Activated CD4-positive, alpha-beta memory T cell treated with anti-CD3 and anti-CD28 coated beads, Interleukin-2, amount 10 ng/mL, durations not matched to agents 7 days and 5 days (primary cell): ENCODE measurements at regions not wholly inside any gene's neighbourhood (a gene's known extent, or its start where the extent isn't known, plus 50 kb on each side); places are given as distances from the start of the nearest gene placed in this dataset.

Experiments
- CTCF ChIA-PET: fragments of 350-600 bp; sonication (Branson Sonifier 250); formaldehyde crosslinking; loops from one replicate; lab custom pipeline; 2021; ENCODE audit warnings: antibody characterized with exemption, inconsistent platforms; lab: Charles Lee
- POLR2A ChIA-PET: fragments of 350-600 bp; sonication (Branson Sonifier 250); formaldehyde crosslinking; loops from one replicate; lab custom pipeline; 2021; ENCODE audit warnings: antibody characterized with exemption; lab: Charles Lee
- DNase-seq: peaks from one replicate; pipeline ENCODE4 v3.0.0-alpha.2; 2020
- H3K27ac Mint-ChIP-seq: one replicate; pipeline ENCODE4 v1.8.0; 2021; ENCODE audit warnings: mild to moderate bottlenecking, mixed read lengths
- H3K27me3 Mint-ChIP-seq: one replicate; pipeline ENCODE4 v1.8.0; 2021; ENCODE audit warnings: mixed read lengths
- H3K36me3 Mint-ChIP-seq: one replicate; pipeline ENCODE4 v1.8.0; 2021; ENCODE audit warnings: low read depth, mixed read lengths
- H3K4me1 Mint-ChIP-seq: one replicate; pipeline ENCODE4 v1.8.0; 2021; ENCODE audit warnings: mixed read lengths
- H3K4me3 Mint-ChIP-seq: one replicate; pipeline ENCODE4 v1.8.0; 2021; ENCODE audit warnings: mild to moderate bottlenecking, mixed read lengths
- H3K9me3 Mint-ChIP-seq: one replicate; pipeline ENCODE4 v1.8.0; 2021; ENCODE audit warnings: mixed read lengths

DNA sequence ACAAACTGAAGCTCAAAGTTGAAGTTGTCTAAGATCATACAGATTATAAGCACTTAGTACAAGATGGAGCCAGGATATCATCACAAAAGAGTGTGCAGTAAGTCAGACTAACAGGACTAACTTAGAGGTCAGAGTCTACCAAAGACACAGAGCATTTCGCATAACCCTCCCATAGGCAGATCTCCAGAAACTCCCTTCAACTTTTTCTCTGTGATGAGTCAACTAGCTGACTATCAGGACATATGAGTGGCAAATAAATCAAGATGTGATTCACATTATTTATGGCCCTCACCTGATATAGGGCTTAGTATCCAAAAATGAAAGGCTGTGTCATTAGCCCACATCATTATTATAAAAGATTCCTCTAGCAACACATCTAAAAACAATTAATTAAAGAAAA, 484.6 kb downstream of the GALC start:
- Mint-ChIP-seq H3K36me3 (no peaks in the 10 kb centered on the region), H3K27me3 (no peaks in the 10 kb centered on the region), H3K27ac (no peak overlapping the region), H3K9me3 (peaks cover under 1% of the 10 kb centered on the region), H3K4me3 (no peak overlapping the region), H3K4me1 (no peaks in the 10 kb centered on the region)
- ChIA-PET POLR2A (no interaction called here), CTCF (no interaction called here)
- DNase-seq, result no peak

- Mint-ChIP-seq H3K27ac (no peak overlapping the region), H3K4me3 (no peak overlapping the region), H3K9me3 (peaks cover 4% of the 10 kb centered on the region), H3K36me3 (no peaks in the 10 kb centered on the region), H3K27me3 (no peaks in the 10 kb centered on the region), H3K4me1 (no peaks in the 10 kb centered on the region)
- POLR2A ChIA-PET, result no interaction called here
- DNase-seq, result no peak
- CTCF ChIA-PET, result no interaction called here
Observed at GRCh38 chr14:87503711-87504110, 489.3 kb downstream of the GALC start.

DNA sequence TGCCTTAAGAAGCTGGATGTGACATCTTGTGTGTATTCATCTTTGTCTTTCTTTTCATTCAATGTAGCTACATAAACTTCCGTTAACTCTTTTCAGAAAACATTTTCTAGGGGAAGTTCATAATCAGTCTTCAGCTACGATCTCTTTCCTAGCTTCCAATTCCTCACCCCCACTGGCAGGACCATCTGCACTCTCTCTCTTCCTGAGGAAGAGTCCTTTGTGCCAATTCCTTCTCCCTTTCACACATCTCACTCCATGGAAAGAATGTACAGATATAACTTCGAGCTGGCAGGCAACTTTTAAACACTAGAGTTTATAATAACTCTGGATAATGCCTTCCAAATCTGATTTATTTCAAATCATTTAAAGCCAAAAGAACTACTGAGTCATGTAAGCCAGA, 495.7 kb downstream of the GALC start:
- ChIA-PET POLR2A (no interaction called here), CTCF (no interaction called here)
- Mint-ChIP-seq H3K27ac (no peak overlapping the region), H3K4me1 (no peaks in the 10 kb centered on the region), H3K9me3 (peaks cover 4% of the 10 kb centered on the region), H3K36me3 (no peaks in the 10 kb centered on the region), H3K27me3 (no peaks in the 10 kb centered on the region), H3K4me3 (no peak overlapping the region)
- no peak for DNase-seq

DNA sequence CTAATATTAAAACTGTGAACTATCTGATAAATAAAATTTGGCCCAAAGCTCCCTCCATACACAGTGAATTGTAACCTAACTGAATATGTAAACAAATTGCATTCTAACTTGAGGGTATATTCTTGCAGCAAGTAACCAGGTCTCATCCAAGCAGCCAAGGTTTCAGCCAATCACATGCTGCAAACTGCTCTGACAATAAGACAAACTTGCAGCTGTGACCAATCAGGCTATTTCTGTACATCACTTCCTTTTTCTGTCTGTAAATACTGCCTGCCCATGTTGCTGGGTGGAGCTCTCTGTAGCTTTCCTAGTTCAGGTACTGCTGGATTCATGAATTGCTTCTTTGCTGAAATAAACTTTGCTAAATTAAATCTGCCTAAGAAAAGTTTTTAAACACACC, 499.0 kb downstream of the GALC start:
- no peak overlapping the region for H3K27ac Mint-ChIP-seq
- H3K36me3 Mint-ChIP-seq, result no peaks in the 10 kb centered on the region
- ChIA-PET CTCF (no interaction called here), POLR2A (no interaction called here)
- no peaks in the 10 kb centered on the region for H3K4me1 Mint-ChIP-seq
- DNase-seq, result no peak
- no peak overlapping the region for H3K4me3 Mint-ChIP-seq
- H3K9me3 Mint-ChIP-seq, result no peaks in the 10 kb centered on the region
- H3K27me3 Mint-ChIP-seq, result no peaks in the 10 kb centered on the region

- Mint-ChIP-seq H3K9me3 (peaks cover under 1% of the 10 kb centered on the region), H3K36me3 (no peaks in the 10 kb centered on the region), H3K4me1 (no peaks in the 10 kb centered on the region), H3K27ac (no peak overlapping the region), H3K27me3 (no peaks in the 10 kb centered on the region), H3K4me3 (no peak overlapping the region)
- POLR2A ChIA-PET, result no interaction called here
- no peak for DNase-seq
- CTCF ChIA-PET, result no interaction called here
Observed at GRCh38 chr14:87492561-87492960, 500.4 kb downstream of the GALC start.

DNA sequence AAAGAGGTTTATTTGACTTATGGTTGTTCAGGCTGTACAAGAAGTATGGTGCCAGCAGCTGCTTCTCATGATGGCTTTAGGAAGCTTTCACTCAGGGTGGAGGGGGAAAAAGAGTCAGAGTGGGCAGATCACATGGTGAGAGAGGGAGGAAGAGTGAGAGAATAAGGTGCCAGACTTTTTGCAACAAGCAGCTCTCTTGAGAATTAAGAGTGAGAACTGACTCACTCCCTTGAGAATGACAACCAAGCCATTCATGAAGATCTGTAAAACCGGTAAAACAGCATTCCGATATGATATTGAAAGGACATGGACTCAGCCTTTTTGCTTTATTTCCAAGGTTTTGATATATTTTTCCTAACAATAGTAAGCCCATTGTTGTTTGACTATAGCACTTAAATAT, 501.2 kb downstream of the GALC start:
- no peak for DNase-seq
- peaks cover 3% of the 10 kb centered on the region for H3K9me3 Mint-ChIP-seq
- no peaks in the 10 kb centered on the region for H3K36me3 Mint-ChIP-seq
- ChIA-PET POLR2A (no interaction called here), CTCF (no interaction called here)
- no peaks in the 10 kb centered on the region for H3K4me1 Mint-ChIP-seq
- no peaks in the 10 kb centered on the region for H3K27me3 Mint-ChIP-seq
- H3K27ac Mint-ChIP-seq, result no peak overlapping the region
- no peak overlapping the region for H3K4me3 Mint-ChIP-seq

GRCh38 chr14:87489196-87489819, 503.7 kb downstream of the GALC start:
- CTCF ChIA-PET, result no interaction called here
- POLR2A ChIA-PET, result no interaction called here
- Mint-ChIP-seq H3K9me3 (peaks cover 13% of the 10 kb centered on the region), H3K27me3 (no peaks in the 10 kb centered on the region), H3K4me3 (no peak overlapping the region), H3K27ac (no peak overlapping the region), H3K36me3 (no peaks in the 10 kb centered on the region), H3K4me1 (no peaks in the 10 kb centered on the region)
- no peak for DNase-seq

DNA sequence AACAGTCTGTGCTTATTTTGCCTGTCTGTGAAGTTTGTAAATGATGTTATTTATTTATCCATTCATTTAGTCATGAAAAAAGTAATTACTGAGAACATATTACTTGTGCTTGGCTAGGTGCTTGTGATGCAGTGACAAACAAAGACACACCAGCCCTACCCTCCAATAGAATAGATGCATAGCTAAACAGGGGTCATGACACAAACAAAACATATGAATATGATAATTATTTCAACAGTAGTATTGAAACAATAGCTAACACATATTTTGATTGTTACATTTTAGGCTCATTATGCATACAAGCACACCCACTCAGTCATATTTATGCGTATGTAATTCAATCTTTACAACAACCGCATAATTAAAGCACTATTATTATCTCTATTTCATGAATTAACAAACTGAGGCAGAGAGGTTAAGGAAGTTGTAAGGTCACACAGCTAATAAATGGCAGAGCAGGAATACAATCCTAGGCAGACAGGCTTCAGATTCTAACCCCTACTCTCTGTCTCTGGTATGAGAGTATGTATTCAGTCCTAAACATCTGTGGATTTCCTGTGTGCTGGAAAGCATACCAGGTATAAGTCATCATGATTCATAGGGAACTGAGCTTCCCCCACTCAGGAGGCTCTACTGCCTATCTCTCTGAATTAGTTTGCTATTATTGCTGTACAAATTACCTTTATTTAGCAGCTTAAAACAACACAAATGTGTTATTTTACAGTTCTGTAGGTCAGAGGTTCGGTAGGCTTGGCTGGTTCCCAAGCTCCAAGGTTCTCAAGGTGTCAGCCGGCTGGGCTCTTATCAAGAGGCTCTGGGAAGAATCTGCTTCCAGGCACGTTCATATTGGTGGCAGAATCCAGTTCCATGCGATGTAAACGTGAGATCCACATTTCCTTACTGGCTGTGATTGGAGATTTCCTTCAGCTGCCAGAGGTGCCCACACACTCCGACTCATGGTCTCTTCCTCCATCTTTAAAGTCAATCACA, 509.4 kb downstream of the GALC start:
- Mint-ChIP-seq H3K4me1 (no peaks in the 10 kb centered on the region), H3K36me3 (no peaks in the 10 kb centered on the region), H3K4me3 (no peak overlapping the region), H3K9me3 (peaks cover 19% of the 10 kb centered on the region), H3K27me3 (no peaks in the 10 kb centered on the region), H3K27ac (no peak overlapping the region)
- no peak for DNase-seq
- ChIA-PET CTCF (no interaction called here), POLR2A (no interaction called here)

GRCh38 chr14:87468531-87468930, 524.5 kb downstream of the GALC start:
- DNase-seq, result no peak
- Mint-ChIP-seq H3K4me1 (no peaks in the 10 kb centered on the region), H3K4me3 (no peak overlapping the region), H3K27ac (no peak overlapping the region), H3K27me3 (no peaks in the 10 kb centered on the region), H3K36me3 (no peaks in the 10 kb centered on the region), H3K9me3 (peaks cover 6% of the 10 kb centered on the region)
- ChIA-PET CTCF (no interaction called here), POLR2A (no interaction called here)

DNA sequence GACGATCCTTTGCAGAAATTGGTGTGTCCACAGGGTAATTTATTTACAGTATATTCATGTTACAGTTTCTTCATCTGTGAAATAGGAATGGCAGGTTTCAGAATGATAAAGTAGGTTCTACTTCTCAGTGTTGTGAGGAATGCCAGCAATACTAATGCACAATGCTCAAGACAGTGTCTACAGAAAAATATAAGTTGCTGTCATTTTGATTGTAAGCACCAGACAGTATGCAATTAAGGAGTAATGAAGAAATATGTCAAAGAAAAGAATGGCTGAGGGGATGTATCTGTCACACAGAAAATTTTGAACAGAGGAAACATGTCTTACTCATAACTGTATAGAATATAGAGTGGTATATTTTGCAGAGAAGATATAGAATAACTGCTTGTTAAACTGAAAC, 525.4 kb downstream of the GALC start:
- DNase-seq, result no peak
- H3K4me1 Mint-ChIP-seq, result no peaks in the 10 kb centered on the region
- no peak overlapping the region for H3K4me3 Mint-ChIP-seq
- H3K27ac Mint-ChIP-seq, result no peak overlapping the region
- CTCF ChIA-PET, result no interaction called here
- peaks cover 6% of the 10 kb centered on the region for H3K9me3 Mint-ChIP-seq
- H3K36me3 Mint-ChIP-seq, result no peaks in the 10 kb centered on the region
- H3K27me3 Mint-ChIP-seq, result no peaks in the 10 kb centered on the region
- POLR2A ChIA-PET, result no interaction called here

GRCh38 chr14:87465770-87466169, 527.2 kb downstream of the GALC start:
- no peak overlapping the region for H3K4me3 Mint-ChIP-seq
- H3K4me1 Mint-ChIP-seq, result no peaks in the 10 kb centered on the region
- H3K27me3 Mint-ChIP-seq, result no peaks in the 10 kb centered on the region
- POLR2A ChIA-PET, result no interaction called here
- H3K36me3 Mint-ChIP-seq, result no peaks in the 10 kb centered on the region
- peaks cover 3% of the 10 kb centered on the region for H3K9me3 Mint-ChIP-seq
- H3K27ac Mint-ChIP-seq, result no peak overlapping the region
- no peak for DNase-seq
- CTCF ChIA-PET, result no interaction called here

DNA sequence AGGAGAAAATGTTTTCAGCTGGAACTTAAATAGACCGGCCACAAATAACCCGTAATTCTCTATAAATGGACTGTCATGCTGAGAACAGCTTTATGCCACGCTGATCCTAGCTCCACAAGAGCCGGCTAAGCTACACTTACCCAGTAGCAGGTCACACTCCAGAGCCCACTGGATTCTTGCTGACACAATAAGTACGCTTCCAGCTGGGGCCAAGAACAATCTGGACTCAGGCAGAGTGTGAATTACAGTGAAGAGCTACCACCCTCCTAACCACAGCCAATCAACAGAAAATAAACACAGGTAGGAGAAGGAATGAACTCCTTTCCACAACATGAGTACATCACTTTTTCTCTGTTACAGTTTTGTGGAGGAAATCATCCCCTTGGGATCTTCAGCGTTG, 531.3 kb downstream of the GALC start:
- Mint-ChIP-seq H3K9me3 (peaks cover 2% of the 10 kb centered on the region), H3K4me1 (no peaks in the 10 kb centered on the region), H3K27me3 (no peaks in the 10 kb centered on the region), H3K4me3 (no peak overlapping the region), H3K36me3 (no peaks in the 10 kb centered on the region), H3K27ac (no peak overlapping the region)
- DNase-seq, result no peak
- CTCF ChIA-PET, result no interaction called here
- POLR2A ChIA-PET, result no interaction called here

GRCh38 chr14:87457720-87458119, 535.3 kb downstream of the GALC start:
- Mint-ChIP-seq H3K27ac (no peak overlapping the region), H3K36me3 (no peaks in the 10 kb centered on the region), H3K4me3 (no peak overlapping the region), H3K27me3 (no peaks in the 10 kb centered on the region), H3K9me3 (peaks cover 9% of the 10 kb centered on the region), H3K4me1 (no peaks in the 10 kb centered on the region)
- DNase-seq, result no peak
- CTCF ChIA-PET, result no interaction called here
- POLR2A ChIA-PET, result no interaction called here

GRCh38 chr14:87450193-87450592, 542.8 kb downstream of the GALC start:
- Mint-ChIP-seq H3K36me3 (no peaks in the 10 kb centered on the region), H3K27me3 (no peaks in the 10 kb centered on the region), H3K4me3 (no peak overlapping the region), H3K9me3 (peaks cover 8% of the 10 kb centered on the region), H3K27ac (no peak overlapping the region), H3K4me1 (no peaks in the 10 kb centered on the region)
- ChIA-PET POLR2A (no interaction called here), CTCF (no interaction called here)
- DNase-seq, result no peak
